ENCODE measurements at regions not wholly inside any gene's neighbourhood (a gene's known extent, or its start where the extent isn't known, plus 50 kb on each side); places are given as distances from the start of the nearest gene placed in this dataset.

DNA sequence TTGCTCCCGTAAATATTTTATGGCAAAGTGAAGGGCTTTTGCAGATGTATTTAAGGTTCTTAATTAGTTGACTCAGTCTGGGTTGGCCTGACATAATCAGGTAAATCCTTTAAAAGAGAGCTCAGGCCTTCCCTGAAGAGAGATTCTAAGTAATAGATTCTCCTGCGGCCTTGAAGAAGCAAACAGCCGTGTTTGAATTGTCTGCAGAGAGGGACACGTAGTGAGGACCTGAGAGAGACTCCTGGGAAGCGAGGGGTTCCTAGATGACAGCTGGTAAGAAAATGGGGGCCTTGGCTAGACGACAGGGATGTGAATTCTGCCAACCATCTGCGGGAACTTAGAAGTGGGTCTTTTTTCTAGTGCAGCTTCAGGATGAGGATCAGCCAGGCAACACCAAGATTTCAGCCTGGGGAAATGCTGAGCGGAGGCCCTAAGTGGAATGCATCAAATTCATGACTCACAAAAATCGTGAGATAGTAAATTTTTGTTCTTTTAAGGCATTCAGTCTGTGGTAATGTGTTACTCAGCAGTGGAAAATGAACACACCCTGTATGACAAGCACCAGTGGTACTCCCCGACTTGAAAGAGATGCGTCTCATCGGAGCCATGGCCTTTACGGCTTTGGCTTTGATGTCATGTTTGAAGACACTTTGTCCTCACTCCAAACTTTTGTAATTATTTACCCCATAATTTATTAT, 62.1 kb upstream of the SMIM21 start:
- peak; percentile 82 for DNase-seq (ENCODE audit: low spot score)

DNA sequence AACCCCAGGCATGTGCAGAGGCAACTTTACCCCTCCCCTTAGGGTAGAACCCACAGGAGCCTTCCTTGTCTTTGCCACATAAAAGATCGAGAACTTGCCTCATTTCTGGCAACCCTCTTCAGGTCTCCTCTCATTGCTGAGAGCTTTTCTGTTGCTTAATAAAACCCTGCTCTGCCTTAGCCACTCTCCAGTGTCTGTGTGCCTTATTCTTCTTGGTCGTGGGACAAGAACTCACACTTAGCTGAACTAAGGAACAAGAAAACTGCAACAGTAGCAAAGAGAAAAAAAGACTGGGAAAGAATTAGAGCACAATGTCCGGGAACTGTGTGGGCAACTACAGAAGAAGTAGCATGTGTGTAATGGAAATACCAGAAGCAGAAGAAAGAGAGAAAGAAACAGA, 56.2 kb upstream of the SMIM21 start:
- no peak for DNase-seq (ENCODE audit: low spot score)

DNA sequence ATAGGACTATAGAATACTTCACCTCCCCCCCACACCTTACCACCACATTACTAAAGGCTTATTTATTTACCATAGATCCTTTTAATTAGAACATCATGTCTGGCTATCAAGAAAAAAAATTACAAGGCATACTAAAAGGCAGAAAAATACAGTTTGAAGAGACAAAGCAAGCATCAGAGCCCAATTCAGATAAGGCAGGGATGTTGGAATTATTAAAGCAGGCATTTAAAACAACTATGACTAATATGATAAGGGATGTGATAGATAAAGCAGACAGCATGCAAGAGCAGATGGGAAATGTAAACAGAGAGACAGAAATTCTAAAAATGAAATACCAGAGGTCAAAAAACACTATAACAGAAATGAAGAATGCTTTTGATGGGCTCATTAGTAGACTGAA, 55.4 kb upstream of the SMIM21 start:
- DNase-seq (ENCODE audit: low spot score) = no peak

DNA sequence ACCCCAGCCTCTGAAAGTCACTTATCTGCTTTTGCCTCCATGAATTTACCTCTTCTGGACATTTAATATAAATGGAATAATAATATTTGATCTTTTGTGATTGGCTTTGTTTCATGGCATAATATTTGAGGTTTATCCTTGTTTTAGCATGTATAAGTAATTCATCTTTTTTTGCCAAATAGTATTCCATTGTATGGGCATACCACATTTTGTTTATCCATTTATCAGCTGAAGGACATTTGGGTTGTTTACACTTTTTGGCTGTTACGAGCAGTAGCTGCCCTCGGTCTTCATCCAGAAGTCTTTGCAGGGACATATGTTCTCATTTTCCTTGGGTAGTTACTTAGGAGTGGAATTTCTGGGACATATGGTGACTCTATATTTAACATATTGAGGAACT, 53.0 kb upstream of the SMIM21 start:
- DNase-seq (ENCODE audit: low spot score) = no peak

DNA sequence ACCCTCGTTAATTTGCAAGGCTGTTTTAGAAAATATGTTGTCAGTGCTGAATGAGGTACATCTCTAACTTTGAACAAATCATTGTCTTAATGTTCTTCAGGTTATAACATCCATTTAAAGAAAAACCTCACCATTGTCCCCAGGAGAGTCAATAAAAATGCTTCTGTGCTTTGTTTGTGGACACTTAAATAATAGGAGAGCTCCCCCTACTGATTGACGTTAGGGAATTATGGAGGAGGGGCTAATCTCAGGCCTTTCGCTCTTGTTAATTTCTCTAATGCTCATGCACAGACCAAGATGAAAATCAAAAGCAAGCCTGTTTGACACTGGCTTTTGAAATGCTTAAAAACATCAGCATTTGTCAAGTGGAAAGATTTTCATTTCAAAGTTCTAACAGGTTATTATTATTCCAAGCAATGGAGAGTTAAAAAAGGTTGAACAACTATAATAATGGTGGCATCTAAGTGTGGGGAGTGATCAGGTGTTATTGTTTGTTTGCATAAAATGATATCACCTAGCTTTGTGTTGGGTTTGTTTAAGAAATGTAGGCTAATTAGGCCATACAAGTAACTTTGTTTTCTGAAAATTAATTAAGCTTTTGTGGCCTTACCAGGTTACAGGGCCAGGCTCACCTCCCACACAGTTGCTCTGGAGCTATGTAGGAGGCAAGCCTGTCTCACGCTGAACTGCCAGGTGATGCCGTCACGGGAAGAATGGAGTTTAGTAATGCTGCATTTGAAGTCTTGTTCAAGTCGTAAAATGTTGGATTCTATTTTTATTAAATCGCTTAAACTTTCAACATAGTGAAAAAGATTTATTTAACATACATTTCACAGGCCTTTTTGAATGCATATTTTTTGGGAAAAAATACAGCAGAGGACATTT, 51.7 kb upstream of the SMIM21 start:
- DNase-seq (ENCODE audit: low spot score) = peak; percentile 70

DNA sequence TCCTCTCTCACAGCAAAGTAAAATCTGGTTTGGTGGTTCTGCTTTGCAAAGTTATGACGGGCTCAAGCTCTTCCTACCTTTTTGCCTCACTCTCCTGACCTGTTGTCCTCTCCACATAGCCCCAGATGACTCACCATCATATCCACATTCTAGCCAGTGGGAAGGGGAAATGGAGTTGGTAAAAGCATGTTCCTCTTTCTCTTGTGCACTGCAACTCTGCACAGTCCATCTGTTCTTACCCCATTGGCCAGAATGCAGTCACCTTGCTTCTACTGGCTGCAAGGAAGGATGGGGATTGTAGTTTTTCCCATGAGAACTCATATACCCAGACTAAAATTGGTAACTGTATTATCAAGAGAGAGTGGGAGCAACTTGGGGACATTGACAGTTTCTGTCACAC, 50.4 kb upstream of the SMIM21 start:
- no peak for DNase-seq (ENCODE audit: low spot score)
